ENCODE measurements at regions not wholly inside any gene's neighbourhood (a gene's known extent, or its start where the extent isn't known, plus 50 kb on each side); places are given as distances from the start of the nearest gene placed in this dataset.

GRCh38 chr13:73428706-73429105, 369.9 kb downstream of the KLF5 start:
- no peak for TF ChIP-seq CTCF (IDR thresholded peaks at IDR 0.05)
- no peak for TF ChIP-seq POLR2A (IDR thresholded peaks at IDR 0.05)
